Parathyroid adenoma (tissue), 2 donors: ENCODE measurements at regions not wholly inside any gene's neighbourhood (a gene's known extent, or its start where the extent isn't known, plus 50 kb on each side); places are given as distances from the start of the nearest gene placed in this dataset.

ENCODE experiments used
- H2AFZ ChIP-seq: fragments of 300-600 bp; sonication (generic); one replicate; pipeline ENCODE4 v1.7.0; 2017; ENCODE audit warnings: antibody characterized with exemption, mild to moderate bottlenecking
- H3K27ac ChIP-seq: fragments of 300-600 bp; sonication (generic); one replicate; pipeline ENCODE4 v1.7.0; 2017
- H3K27me3 ChIP-seq: fragments of 300-600 bp; sonication (generic); one replicate; pipeline ENCODE4 v1.7.0; 2017; ENCODE audit warnings: low read length; ENCODE audit not compliant: control insufficient read depth, insufficient read depth
- H3K36me3 ChIP-seq: fragments of 300-600 bp; sonication (generic); one replicate; pipeline ENCODE4 v1.7.0; 2017; ENCODE audit warnings: low read length; ENCODE audit not compliant: control insufficient read depth, insufficient read depth
- H3K4me1 ChIP-seq: fragments of 300-600 bp; sonication (generic); one replicate; pipeline ENCODE4 v1.7.0; 2017; ENCODE audit warnings: control low read depth
- H3K4me2 ChIP-seq: fragments of 300-600 bp; sonication (generic); one replicate; pipeline ENCODE4 v1.7.0; 2017; ENCODE audit warnings: low read length
- H3K4me3 ChIP-seq: fragments of 300-600 bp; sonication (generic); one replicate; pipeline ENCODE4 v1.7.0; 2017; ENCODE audit warnings: low read depth, low read length
- H3K79me2 ChIP-seq: fragments of 300-600 bp; sonication (generic); one replicate; pipeline ENCODE4 v1.7.0; 2017; ENCODE audit warnings: control low read depth
- H3K9ac ChIP-seq: fragments of 300-600 bp; sonication (generic); one replicate; pipeline ENCODE4 v1.7.0; 2017; ENCODE audit warnings: mild to moderate bottlenecking
- H3K9me3 ChIP-seq: fragments of 300-600 bp; sonication (generic); one replicate; pipeline ENCODE4 v1.7.0; 2017; ENCODE audit warnings: low read length; ENCODE audit not compliant: control insufficient read depth
- TF ChIP-seq, protein P1 (sequence below): fragments of 300-600 bp; sonication (generic); IDR thresholded peaks from one replicate; pipeline ENCODE4 v1.7.0; 2017; ENCODE audit warnings: antibody characterized with exemption, mild to moderate bottlenecking
- donor health status: primary hyperparathyroidism.

DNA sequence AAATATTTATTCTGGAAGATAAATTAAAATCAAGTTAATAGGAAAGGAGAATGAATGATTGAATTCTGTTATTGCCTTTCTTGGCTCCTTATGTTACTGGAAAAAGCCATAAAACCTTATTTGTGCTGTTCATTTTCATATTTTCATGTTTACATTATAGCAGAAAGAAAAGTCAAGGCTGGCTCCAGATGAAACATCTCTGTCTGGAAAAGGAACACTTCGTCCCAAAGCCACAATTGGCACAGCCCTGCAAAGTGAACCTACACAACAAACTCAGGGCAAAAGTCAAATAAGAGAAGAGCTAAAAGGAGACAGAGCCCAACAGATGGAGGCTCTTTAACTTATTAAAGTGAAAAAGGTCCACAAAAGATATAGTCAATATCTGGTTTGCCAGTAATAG is 73.4 kb downstream of the GTPBP8 start:
- Histone ChIP-seq H2AFZ (no peak overlapping the region), H3K79me2 (no peaks in the 10 kb centered on the region), H3K9ac (no peak overlapping the region), H3K4me1 (no peaks in the 10 kb centered on the region), H3K27me3 (no peaks in the 10 kb centered on the region), H3K4me3 (no peak overlapping the region), H3K9me3 (no peaks in the 10 kb centered on the region), H3K27ac (no peak overlapping the region), H3K4me2 (no peak overlapping the region), H3K36me3 (no peaks in the 10 kb centered on the region)
- TF ChIP-seq, protein P1, sequence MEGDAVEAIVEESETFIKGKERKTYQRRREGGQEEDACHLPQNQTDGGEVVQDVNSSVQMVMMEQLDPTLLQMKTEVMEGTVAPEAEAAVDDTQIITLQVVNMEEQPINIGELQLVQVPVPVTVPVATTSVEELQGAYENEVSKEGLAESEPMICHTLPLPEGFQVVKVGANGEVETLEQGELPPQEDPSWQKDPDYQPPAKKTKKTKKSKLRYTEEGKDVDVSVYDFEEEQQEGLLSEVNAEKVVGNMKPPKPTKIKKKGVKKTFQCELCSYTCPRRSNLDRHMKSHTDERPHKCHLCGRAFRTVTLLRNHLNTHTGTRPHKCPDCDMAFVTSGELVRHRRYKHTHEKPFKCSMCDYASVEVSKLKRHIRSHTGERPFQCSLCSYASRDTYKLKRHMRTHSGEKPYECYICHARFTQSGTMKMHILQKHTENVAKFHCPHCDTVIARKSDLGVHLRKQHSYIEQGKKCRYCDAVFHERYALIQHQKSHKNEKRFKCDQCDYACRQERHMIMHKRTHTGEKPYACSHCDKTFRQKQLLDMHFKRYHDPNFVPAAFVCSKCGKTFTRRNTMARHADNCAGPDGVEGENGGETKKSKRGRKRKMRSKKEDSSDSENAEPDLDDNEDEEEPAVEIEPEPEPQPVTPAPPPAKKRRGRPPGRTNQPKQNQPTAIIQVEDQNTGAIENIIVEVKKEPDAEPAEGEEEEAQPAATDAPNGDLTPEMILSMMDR: no peak

DNA sequence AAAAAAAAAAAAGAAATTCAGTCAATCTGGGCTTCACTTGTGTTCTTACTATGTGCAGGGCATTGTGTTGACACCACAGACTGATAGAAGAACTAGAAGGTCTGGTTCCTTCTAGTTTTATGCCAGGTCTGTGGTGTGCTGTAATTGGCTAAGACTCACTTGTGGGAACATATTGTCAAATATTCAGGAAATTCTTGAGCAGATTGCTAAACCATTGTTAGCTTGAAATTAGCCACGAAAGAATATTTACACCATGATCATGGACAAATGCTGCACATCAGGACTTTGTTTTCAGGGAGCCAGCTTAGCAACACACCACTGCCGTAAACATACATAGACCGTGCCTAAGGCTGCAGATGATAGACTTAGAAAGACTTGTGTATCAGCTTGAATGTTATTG is 74.6 kb downstream of the GTPBP8 start:
- TF ChIP-seq, protein P1: no peak
- H3K36me3 ChIP-seq: no peaks in the 10 kb centered on the region
- H3K9ac ChIP-seq: no peak overlapping the region
- no peak overlapping the region for H3K4me3 ChIP-seq
- H3K4me2 ChIP-seq: no peak overlapping the region
- H3K79me2 ChIP-seq: no peaks in the 10 kb centered on the region
- no peak overlapping the region for H2AFZ ChIP-seq
- H3K27me3 ChIP-seq: no peaks in the 10 kb centered on the region
- no peak overlapping the region for H3K27ac ChIP-seq
- no peaks in the 10 kb centered on the region for H3K4me1 ChIP-seq
- H3K9me3 ChIP-seq: no peaks in the 10 kb centered on the region

DNA sequence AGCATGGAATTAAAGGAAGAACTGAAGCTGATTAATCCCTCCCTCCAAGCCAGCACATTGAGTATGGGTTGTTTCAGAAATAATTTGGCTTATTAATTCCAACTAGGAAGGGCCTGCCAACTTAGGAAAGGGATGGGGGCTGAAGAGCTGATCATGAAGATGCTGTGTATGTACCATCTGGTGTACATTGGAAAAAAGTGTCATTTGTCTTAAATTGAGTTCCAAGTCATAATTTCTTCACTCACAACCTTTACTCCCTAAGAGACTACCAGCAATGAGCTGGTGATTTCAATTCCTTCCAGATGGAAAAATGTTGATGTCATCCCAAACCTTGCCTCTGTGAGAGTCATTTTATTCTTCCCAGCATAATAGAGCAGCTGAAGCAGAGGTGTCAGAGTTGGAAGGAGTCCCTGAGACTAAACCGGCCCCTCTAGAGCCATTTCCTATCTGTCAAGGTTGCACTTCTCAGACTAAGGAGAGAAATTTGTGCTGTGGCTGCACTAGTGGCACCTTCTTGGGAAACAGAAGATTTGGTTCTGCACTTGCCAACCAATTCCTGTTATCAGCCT is 79.4 kb downstream of the GTPBP8 start:
- TF ChIP-seq, protein P1: no peak
- no peaks in the 10 kb centered on the region for H3K4me1 ChIP-seq

DNA sequence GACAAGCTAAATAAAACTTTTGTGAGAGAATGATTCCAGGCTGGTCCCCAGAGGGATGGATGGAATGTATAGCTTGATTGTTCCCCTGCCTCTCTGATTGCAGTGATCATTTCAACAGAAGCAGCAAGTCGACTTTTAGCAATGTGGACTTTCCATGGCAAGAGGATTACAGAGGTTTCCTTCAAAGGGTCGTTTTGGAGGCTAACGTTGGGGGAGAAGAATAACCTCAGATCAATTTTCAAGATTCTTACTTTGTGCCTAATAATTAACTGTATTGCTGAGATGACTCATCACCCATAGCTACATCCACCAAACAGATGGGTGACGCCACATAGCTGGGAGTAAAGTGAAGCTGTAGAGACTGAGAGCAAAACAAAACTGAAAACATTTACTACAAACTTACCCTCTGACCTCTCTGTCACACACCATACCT is 79.9 kb downstream of the GTPBP8 start:
- Histone ChIP-seq H3K27me3 (no peaks in the 10 kb centered on the region), H3K9ac (no peak overlapping the region), H3K79me2 (no peaks in the 10 kb centered on the region), H3K4me2 (no peak overlapping the region), H3K9me3 (no peaks in the 10 kb centered on the region), H3K27ac (no peak overlapping the region), H3K4me1 (no peaks in the 10 kb centered on the region), H3K4me3 (no peak overlapping the region), H3K36me3 (no peaks in the 10 kb centered on the region), H2AFZ (no peak overlapping the region)
- TF ChIP-seq, protein P1: no peak

More for the DNA sequence above, 79.4 kb downstream of the GTPBP8 start:
- H3K36me3 ChIP-seq: no peaks in the 10 kb centered on the region
- H3K9ac ChIP-seq: no peak overlapping the region
- H2AFZ ChIP-seq: no peak overlapping the region
- H3K4me3 ChIP-seq: no peak overlapping the region
- no peaks in the 10 kb centered on the region for H3K9me3 ChIP-seq
- H3K79me2 ChIP-seq: no peaks in the 10 kb centered on the region
- no peak overlapping the region for H3K27ac ChIP-seq
- H3K4me2 ChIP-seq: no peak overlapping the region
- no peaks in the 10 kb centered on the region for H3K27me3 ChIP-seq

DNA sequence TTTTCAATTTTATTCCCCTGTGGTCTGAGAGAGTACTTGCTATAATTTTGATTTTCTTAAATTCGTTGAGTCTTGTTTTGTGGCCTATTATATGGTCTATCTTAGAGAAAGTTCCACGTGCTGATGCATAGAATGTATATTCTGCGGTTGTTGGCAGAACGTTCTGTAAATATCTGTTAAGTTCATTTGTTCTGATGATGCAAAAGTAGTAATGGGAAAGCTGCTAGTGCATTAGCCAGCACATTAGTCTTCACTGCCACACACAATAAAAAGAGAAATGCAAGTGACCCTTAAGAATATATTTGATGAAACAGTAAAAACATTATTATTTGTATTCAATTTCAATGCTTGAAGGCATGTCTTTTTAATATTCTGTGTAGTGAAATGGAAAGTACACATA is 84.8 kb downstream of the GTPBP8 start:
- Histone ChIP-seq H3K27me3 (no peaks in the 10 kb centered on the region), H3K36me3 (no peaks in the 10 kb centered on the region), H3K4me1 (no peaks in the 10 kb centered on the region), H3K79me2 (no peaks in the 10 kb centered on the region), H3K27ac (no peak overlapping the region), H3K9me3 (no peaks in the 10 kb centered on the region), H3K4me2 (no peak overlapping the region), H3K9ac (no peak overlapping the region), H3K4me3 (no peak overlapping the region), H2AFZ (no peak overlapping the region)
- TF ChIP-seq, protein P1: no peak
